Stimulated activated CD4-positive, alpha-beta T cell treated with anti-CD3 and anti-CD28 coated beads, Interleukin-15, amount 100 ng/mL, for 1 hour (primary cell): ENCODE measurements at regions not wholly inside any gene's neighbourhood (a gene's known extent, or its start where the extent isn't known, plus 50 kb on each side); places are given as distances from the start of the nearest gene placed in this dataset.
"Not testable (repeated sequence)": the region's sequence is repeated elsewhere in the genome, so short reads cannot be mapped to it uniquely, and the experiment has no call there.

ENCODE experiments used
- DNase-seq, 2 donors: peaks; one replicate each; pipeline ENCODE4 v3.0.0-alpha.2; 2020; ENCODE audit warnings: low read depth in 1 of 2, low spot score in 1 of 2

DNA sequence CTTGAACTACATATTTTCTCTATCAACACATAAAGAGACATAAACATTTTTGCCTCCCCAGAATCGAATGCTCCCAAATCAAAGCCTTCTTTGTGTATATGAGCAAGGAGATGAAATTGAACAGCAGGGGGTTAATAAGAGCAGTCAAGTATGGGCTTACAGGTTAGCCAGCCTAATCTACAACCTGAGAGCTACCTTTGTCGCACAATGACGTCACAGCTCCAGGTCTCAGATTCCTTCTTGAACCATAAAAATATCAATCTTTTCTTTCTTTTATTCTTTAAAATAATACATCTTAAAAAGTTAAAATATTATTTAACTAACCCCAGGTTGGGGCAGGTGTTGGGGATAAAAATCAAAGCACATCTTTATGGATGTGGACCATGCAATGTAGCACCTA lies 482.9 kb upstream of the CDH11 start:
- no peak for DNase-seq

DNA sequence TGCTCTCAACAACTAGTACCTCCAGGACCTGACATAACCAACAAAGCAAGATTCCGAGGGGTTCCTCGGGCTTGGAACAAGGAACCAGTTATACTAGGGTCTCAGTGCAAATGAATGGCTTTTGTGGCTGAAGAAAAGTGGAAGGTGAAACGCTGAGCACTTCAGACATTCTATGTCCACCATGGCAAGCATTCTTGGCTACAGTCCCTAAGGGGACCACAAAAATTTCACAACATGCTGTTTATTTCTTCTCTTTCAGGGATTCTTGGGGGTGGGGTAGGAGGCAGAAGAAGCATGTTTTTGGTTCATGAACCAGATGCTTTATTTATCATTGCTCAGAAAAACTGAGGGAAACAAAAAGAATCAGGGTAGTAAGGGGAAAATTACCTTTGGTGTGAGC lies 479.9 kb upstream of the CDH11 start:
- DNase-seq = no peak

DNA sequence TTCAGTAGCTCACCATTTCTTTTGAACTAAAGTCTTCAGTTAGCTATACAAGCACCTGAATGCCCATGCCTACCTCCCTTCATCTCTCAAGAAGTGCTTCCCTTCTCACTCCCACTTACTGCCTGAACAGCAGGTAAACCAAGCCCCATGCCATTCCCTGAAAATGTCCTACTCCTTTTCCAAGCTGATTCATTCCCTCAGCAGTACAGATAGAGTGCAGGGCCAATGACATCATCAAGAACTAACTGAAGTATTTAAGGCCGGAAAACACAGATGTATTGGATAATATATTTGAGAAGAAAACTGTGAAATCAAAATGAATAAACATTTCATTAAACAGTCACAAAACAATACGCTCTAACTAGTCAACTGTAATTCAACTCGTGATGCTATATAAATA lies 478.8 kb upstream of the CDH11 start:
- no peak for DNase-seq

DNA sequence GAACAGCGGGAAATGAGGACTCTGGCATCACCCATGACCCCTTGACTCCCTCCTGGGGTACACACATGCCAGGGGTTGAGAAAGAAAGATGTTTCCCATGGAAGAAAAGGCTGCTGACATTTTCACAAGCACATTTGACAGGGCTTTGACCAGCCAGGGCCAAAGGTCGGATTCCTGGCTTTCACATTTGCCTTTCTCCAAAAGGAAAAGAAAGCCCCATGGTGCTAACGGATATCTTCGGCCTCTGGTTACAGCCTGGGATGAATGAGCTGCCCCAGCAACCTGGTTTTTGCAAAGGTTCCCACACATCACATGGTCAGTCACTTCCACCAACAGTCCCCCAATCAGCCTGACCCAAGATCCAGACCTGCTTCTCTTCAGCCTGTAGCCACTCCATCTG lies 478.2 kb upstream of the CDH11 start:
- no peak for DNase-seq

DNA sequence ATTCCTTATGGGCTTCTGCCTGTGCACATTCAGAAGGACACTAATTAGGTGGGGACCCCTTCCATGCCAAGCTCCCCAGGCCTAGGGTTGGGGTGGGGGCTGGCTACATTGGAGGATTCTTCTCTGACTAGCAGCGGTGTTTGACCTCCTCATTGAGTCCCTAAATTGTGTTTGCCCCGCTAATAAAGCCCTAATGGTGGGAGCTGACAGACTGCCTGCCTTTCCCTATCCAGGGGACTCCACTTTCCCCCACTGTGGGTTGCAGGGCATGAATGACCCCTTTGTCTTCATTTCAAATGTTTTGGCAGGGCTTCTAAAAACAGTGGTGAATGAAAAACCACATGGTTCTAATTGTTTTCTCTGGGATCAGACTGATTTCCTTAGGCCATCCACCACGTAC lies 476.8 kb upstream of the CDH11 start:
- DNase-seq = no peak

DNA sequence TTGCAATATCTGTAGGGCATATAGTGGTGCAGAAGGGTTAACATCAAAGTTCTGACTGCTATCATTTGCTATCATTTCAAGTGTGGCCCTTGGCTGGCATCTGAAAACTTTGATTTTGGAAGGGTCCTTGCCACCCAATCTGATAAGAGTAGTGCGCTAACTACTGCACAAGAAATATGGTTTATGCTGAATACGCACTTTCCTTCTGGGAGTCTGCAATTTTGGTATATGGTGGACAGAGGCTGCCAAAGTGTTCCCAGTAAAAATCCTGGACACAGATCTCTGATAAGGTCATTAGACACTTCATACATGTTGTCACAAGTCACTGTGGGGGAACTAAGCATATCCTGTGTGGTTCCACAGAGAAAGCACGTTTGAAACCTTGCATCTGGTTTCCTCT lies 461.6 kb upstream of the CDH11 start:
- no peak for DNase-seq

DNA sequence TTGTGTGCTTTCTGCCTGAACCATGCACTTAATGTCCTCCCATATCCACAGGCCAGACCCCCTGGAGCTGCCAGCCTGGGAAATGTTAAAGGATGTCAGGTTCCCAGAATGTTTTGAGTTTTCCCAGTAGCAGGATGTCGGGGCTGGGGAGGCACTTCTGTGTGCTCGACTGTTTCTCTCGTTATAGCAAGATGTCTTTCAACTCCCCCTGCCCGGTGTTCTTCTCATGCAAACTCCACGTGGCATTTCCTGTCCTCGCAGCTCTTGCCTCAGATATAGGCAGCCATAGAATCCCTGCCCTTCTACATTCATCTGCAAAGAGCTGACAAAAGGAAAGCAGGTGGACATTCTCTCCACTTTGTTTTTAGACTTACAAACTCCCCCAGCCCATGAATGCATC lies 457.2 kb upstream of the CDH11 start:
- DNase-seq = no peak

DNA sequence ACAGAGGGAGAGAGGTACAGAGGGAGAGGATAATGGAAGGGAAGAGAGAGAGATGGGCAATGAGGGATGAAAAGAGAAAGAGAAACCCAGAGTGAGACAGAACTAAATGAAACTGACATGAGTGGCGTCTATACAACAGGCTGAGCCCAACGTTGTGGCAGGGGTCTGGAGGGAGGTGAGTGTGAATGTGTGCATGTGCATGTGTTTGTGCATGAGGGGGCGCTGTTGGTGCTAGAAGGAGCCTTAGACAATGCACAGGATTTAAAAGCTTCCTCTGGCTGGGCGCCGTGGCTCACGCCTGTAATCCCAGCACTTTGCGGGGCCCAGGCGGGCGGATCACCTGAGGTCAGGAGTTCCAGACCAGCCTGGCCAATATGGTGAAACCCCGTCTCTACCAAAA lies 454.8 kb upstream of the CDH11 start:
- no peak for DNase-seq

DNA sequence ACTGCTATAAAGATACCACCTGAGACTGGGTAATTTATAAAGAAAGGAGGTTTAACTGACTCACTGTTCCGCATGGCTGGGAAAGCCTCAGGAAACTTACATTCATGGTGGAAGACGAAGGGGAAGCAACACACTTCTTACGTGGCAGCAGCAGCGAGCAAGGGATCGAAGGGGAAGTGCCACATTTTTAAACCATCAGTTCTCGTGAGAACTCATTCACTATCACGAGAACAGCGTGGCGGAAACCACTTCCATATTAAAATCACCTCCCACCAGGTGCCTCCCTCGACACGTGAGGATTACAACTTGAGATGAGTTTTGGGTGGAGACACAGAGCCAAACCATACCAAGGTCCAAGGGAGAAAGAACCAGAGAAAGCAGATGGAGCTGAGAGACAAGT lies 454.3 kb upstream of the CDH11 start:
- DNase-seq = no peak

DNA sequence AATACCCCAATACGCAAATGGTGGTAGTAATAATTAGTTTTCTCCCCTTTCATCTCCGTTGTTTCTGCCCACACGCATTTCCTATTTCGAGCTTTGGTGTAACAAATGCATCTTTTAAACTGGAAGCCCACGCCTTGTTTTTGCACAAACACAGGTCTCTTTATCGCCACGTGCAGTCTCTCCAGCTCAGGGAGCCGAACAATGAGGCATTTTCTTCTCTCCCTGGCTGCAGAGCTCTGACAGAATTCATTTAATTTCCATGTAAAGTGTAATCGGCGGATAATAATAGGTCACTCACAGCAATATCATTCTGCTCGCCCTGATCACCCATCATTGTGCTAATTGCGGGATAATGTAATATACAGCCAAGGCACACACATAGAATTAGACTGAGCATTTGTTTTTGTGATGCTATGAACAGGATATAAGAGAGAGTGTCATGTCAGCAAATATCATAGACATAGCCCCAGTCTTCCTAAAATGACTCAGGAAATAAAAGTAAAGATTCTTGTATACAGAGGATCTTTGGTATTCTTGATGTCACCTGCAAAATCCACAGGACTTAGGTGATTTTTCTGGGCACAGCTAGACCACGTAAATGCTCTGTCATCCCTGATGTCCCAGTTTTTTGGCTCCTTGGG lies 452.6 kb upstream of the CDH11 start:
- DNase-seq = no peak

DNA sequence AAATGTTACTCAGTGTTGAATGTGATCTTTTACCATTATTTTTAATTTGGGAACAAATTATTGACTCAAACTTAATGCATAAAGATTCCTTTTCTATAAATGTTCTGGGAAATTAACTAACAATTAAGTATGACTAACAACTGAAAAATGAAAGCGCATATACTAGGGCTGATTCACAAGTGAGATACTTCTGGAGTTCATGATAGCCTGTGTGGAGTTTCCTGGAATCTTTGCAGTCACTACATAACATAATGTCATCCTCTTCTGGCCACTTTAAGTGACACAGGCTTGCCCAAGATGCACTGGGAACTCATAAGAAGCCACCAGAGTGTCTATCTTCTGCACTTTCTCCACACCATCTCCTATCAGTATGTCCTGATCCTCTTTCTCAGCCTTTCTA lies 450.3 kb upstream of the CDH11 start:
- no peak for DNase-seq

DNA sequence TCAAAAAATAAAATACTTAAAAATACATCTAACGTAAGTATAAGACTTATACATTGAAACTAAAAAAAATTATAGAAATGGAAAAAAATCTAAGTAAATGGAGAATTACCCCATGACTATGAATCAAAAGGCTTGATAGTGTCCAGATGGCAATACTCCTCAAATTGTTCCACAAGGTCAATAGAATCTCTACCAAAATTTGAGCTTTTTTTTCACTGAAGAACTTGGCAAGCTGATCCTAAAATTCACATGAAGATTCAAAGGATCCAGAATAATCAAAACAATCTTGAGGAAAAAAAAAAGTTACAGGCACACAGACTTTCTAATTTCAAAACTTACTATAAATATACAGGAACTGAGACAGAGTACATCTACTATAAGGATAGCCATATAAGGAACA lies 448.4 kb upstream of the CDH11 start:
- no peak for DNase-seq

DNA sequence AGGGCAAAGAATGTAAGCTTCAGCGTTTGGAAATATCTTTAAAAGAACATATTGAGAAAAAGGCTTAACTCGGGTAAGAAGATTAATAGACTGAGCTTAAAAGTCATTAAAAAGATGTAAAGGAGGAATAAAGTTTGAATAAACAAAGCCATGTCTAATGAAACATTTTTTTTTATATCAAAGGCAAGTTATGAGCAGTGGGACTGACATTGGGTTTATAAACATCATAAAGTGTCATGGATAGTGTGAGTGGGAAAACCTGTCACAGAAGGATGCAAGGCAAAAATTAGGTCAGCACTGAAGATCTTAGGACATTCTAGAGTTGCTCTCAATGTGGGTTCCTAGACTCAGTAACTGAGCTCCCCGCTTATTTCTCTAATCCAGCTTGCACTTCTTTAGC lies 438.0 kb upstream of the CDH11 start:
- DNase-seq = no peak

DNA sequence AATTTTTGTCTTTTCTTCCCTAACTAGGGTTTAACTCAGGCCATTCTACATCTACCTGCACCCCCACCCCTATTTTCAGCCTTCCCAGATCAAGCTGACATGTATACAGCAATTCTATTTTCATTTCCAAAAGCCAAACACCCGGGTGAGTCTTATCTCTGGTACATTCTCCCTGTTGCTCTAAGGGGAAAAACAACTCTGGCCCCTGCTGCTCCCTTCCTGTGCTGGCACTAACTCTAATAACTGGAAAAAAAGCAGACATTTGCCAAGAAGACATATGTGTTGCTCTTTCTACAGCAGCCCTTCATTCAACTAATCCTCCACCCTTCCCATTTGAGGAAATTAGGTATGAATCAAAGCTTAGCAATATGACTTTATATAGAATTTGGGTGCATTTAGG lies 427.8 kb upstream of the CDH11 start:
- DNase-seq = not testable (repeated sequence)

DNA sequence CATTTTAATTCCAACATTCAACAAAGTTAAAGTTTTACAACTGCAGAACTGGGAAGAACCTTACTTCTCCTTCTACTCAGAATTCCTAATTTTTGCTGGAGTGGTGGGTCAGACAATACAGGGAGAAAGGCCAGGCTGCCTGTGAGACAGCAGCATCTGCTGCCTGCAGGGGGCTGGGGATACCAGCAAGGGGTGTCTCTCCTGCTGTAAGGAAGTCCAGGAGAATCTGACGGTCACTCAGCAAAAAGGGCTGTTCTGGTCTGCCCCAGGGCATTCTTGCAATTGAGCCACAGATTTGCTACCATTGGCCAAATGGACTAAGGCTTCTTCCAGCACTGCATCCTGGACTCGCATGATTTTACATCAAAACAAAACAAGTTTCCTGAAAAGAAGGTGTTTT lies 426.6 kb upstream of the CDH11 start:
- no peak for DNase-seq

DNA sequence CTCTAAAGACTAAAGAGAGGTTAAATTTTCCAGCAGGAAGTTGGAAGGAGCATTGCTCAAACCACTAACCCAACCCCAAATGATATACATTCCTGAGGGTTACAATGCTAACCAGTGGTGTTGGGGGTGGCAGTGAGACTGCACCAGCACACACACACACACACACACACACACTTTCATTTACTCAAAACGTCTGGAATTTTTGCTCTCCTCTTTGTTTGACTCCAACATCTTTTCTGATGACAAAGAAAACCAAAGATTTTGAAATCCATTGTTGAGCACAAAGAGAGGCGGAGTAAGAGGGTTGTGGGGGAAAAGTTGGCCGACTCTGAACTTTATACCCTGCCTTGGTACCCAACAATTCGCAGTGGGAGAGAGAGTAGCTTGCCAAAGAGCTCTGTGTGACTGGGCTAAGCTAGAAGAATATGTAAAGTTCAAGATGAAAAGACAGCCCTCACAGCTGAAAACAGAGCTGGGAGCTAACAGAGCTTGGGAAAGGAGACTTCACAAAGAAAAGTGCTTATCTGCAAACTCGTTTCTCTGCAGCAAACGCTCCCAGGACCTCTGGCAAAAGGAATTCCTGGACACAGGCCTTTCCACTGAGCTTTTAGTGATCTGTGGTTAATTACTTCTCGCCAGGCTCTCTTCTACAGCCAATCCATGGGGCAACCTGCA lies 426.0 kb upstream of the CDH11 start:
- DNase-seq = no peak

DNA sequence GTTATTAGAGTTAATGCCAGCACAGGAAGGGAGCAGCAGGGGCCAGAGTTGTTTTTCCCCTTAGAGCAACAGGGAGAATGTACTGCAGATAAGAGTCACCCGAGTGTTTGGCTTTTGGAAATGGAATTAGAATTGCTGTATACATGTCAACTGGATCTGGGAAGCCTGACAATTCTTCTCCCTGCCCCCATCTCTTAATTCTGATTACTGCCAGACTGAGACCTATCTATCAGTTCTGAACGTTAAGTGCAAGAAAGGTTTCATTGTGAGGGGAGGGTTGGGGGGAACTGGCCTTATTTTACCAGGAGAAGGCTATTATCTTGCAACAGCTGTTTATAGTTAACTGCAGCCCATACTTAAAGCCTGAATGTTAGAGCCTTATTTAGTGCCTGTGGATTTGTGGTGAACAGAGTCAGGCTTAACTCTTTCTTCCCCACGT lies 424.5 kb upstream of the CDH11 start:
- no peak for DNase-seq

DNA sequence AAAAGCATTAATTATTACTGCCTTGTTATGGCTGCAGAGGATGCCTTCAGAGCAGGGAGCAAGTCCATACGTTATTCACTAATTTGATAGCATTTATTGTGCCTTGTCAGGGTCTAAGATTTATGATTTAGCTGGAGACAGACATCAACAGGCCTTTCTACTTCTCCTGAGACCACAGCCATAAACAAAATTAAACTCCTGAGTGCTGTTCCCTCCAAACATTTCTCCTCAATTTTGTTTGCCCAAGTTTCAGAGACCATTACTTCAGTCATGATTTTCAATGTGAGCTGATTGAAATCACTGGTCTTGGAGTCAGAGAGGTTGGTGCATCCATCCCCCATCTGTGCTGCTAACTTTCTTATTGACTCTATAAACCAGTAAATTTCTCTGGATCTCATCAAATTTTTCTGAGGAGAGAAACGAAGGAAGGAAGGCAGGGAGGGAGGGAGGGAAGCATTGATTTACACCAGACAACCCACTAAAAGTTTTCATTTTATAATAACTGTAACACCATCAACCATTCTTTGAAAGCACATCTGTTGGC lies 423.6 kb upstream of the CDH11 start:
- DNase-seq = no peak

DNA sequence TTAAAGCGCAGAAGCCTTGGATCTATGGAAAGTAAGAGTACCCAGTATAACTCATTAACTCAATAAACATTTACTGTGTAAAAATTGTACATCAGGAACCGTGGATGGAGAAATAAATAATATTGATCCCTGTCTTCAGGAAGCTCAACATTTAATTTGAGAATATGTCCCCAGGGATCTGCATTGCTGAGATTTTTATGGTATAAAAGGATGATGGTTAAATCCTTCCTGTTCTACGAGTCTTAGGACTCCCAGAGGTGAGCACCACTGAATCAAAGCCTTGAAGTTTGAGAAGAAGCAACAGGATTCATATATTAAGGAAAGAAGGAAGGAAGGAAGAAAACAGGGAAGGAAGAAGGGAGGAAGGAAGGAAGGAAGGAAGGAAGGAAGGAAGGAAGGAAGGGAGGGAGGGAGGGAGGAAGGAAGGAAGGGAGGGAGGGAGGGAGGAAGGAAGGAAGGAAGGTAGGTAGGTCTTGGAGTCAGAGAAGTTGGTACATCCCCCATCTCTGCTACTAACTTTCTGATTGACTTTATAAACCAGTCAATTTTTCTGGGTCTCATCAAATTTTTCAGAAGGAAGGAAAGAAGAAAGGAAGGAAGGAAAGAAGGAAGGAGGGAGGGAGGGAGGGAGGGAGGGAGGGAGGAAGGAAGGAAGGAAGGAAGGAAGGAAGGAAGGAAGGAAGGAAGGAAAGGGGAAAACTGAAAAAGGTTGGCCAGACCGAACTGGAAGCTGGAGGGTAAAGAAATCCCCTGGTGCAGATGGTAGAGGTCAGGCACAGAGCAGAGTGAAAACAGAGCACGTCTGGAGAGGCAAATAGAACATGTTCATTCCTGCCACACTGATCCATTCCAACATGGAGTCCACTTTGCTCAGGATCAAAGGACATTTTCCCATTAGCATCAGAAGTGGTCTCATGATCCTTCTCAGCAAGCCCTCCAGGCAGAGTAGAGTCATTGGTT lies 422.2 kb upstream of the CDH11 start:
- no peak for DNase-seq

DNA sequence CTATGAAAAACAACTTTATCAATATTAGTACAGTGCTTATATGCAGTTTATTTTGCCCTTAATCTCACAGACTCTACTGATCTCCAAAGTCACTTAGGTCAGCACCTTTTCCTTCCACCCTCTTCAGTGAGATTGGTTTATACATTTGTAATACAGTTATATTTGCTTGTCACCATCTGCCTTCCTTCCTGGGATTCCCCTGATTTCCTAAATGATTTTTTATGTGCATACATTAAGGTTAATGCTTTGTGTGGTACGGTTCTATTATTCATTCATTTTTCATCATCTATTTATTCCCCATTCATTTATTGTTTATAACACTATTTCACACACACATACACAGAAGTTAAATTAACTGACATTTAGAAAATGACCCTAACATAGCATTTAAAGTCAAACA lies 419.8 kb upstream of the CDH11 start:
- no peak for DNase-seq

DNA sequence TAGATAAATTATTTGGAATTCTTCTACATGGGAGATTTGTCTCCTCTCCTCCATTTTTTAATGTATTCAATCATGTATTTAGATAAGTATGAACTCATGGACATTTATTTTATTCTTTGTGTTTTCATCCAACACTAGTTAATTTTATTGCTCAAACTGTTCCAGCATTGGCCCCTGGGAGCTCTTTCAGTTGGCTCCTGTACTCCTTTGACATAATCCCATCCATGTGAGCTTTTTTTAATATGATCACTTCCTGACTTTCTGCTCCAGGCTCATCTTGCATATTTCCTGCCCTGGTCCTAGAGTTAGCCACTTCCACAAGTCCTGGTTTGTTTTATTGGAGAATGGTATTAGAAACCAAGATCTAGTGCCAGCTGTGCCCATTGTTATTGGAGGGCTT lies 419.0 kb upstream of the CDH11 start:
- no peak for DNase-seq

DNA sequence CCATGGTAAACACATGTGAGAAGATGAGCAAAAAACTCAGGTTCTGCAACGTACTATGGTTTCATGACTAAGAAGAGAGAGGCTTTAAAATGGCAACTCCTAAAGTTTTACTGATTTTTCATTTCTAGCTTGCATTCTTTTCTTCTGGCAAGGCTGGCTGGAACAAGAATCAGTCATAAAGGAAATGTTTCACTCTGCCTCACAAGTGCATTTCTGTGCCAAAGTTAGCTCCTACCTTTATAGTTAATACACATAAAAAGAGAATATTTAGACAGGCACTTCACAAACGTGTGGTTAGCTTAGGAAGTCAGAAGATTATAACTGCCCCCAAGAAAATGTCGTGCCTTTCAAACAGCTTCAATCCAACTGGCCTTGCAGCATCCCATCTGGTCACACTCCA lies 417.1 kb upstream of the CDH11 start:
- no peak for DNase-seq
